ENCODE measurements at regions not wholly inside any gene's neighbourhood (a gene's known extent, or its start where the extent isn't known, plus 50 kb on each side); places are given as distances from the start of the nearest gene placed in this dataset.

- TF ChIP-seq, protein P1, sequence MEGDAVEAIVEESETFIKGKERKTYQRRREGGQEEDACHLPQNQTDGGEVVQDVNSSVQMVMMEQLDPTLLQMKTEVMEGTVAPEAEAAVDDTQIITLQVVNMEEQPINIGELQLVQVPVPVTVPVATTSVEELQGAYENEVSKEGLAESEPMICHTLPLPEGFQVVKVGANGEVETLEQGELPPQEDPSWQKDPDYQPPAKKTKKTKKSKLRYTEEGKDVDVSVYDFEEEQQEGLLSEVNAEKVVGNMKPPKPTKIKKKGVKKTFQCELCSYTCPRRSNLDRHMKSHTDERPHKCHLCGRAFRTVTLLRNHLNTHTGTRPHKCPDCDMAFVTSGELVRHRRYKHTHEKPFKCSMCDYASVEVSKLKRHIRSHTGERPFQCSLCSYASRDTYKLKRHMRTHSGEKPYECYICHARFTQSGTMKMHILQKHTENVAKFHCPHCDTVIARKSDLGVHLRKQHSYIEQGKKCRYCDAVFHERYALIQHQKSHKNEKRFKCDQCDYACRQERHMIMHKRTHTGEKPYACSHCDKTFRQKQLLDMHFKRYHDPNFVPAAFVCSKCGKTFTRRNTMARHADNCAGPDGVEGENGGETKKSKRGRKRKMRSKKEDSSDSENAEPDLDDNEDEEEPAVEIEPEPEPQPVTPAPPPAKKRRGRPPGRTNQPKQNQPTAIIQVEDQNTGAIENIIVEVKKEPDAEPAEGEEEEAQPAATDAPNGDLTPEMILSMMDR (CRISPR knock-in tag; IDR thresholded peaks at IDR 0.05) = no peak
- no peak for TF ChIP-seq HNF1B (CRISPR knock-in tag; IDR thresholded peaks at IDR 0.05)
- TF ChIP-seq, protein P2, sequence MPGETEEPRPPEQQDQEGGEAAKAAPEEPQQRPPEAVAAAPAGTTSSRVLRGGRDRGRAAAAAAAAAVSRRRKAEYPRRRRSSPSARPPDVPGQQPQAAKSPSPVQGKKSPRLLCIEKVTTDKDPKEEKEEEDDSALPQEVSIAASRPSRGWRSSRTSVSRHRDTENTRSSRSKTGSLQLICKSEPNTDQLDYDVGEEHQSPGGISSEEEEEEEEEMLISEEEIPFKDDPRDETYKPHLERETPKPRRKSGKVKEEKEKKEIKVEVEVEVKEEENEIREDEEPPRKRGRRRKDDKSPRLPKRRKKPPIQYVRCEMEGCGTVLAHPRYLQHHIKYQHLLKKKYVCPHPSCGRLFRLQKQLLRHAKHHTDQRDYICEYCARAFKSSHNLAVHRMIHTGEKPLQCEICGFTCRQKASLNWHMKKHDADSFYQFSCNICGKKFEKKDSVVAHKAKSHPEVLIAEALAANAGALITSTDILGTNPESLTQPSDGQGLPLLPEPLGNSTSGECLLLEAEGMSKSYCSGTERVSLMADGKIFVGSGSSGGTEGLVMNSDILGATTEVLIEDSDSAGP (CRISPR knock-in tag; IDR thresholded peaks at IDR 0.05; ENCODE audit: borderline replicate concordance) = no peak
- TF ChIP-seq ESRRA (CRISPR knock-in tag; IDR thresholded peaks at IDR 0.05; ENCODE audit: low read depth) = no peak
- no peak for TF ChIP-seq CEBPB (IDR thresholded peaks at IDR 0.05; ENCODE audit: borderline replicate concordance, low read depth, low read length)
- TF ChIP-seq ZNF343 (CRISPR knock-in tag; IDR thresholded peaks at IDR 0.05) = no peak
- no peak for TF ChIP-seq KDM4B (CRISPR knock-in tag; IDR thresholded peaks at IDR 0.05)
- TF ChIP-seq, protein P3, sequence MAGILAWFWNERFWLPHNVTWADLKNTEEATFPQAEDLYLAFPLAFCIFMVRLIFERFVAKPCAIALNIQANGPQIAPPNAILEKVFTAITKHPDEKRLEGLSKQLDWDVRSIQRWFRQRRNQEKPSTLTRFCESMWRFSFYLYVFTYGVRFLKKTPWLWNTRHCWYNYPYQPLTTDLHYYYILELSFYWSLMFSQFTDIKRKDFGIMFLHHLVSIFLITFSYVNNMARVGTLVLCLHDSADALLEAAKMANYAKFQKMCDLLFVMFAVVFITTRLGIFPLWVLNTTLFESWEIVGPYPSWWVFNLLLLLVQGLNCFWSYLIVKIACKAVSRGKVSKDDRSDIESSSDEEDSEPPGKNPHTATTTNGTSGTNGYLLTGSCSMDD (CRISPR knock-in tag; IDR thresholded peaks at IDR 0.05) = no peak
- TF ChIP-seq NFIC (IDR thresholded peaks at IDR 0.05; ENCODE audit: low read length) = no peak
- no peak for TF ChIP-seq POLR2A (IDR thresholded peaks at IDR 0.05; ENCODE audit: insufficient read depth in 1 of 2, low read depth in 2 of 2, low read length in 2 of 2)
- TF ChIP-seq SIX4 (CRISPR knock-in tag; IDR thresholded peaks at IDR 0.05) = no peak
- TF ChIP-seq, protein P4, sequence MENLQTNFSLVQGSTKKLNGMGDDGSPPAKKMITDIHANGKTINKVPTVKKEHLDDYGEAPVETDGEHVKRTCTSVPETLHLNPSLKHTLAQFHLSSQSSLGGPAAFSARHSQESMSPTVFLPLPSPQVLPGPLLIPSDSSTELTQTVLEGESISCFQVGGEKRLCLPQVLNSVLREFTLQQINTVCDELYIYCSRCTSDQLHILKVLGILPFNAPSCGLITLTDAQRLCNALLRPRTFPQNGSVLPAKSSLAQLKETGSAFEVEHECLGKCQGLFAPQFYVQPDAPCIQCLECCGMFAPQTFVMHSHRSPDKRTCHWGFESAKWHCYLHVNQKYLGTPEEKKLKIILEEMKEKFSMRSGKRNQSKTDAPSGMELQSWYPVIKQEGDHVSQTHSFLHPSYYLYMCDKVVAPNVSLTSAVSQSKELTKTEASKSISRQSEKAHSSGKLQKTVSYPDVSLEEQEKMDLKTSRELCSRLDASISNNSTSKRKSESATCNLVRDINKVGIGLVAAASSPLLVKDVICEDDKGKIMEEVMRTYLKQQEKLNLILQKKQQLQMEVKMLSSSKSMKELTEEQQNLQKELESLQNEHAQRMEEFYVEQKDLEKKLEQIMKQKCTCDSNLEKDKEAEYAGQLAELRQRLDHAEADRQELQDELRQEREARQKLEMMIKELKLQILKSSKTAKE (CRISPR knock-in tag; IDR thresholded peaks at IDR 0.05; ENCODE audit: borderline replicate concordance) = no peak
- no peak for TF ChIP-seq TCF12 (IDR thresholded peaks at IDR 0.05)
- no peak for TF ChIP-seq TCF12 (CRISPR knock-in tag; IDR thresholded peaks at IDR 0.05)
- TF ChIP-seq DR1 (CRISPR knock-in tag; IDR thresholded peaks at IDR 0.05) = no peak
These were observed 651.5 kb downstream of the CENPC start for GRCh38 chr4:66893807-66894206.

Data from HepG2 (cell line).